GM12878 (cell line): ENCODE measurements at regions not wholly inside any gene's neighbourhood (a gene's known extent, or its start where the extent isn't known, plus 50 kb on each side); places are given as distances from the start of the nearest gene placed in this dataset.

Source experiments
- ATAC-seq: fragments of 200-7000 bp; cut with Tn5 transposase; 3 replicates; pipeline ENCODE4 v1.9.1; 2020; ENCODE audit warnings: mild to moderate bottlenecking, moderate library complexity
- BruUV-seq: library from RNA; stranded (reverse); fragments of 400-500 nt; replicated peaks from 2 replicates; lab custom pipeline; 2021; lab: Mats Ljungman, UMichigan
- CTCF ChIA-PET: fragments of 300-600 bp; sonication (Branson Sonifier 250); formaldehyde crosslinking; extraction: SDS; loops from one replicate; lab custom pipeline; 2021; ENCODE audit warnings: inconsistent platforms; lab: Yijun Ruan, JAX
- POLR2A ChIA-PET: fragments of 350-600 bp; formaldehyde crosslinking; extraction: SDS; loops from one replicate; lab custom pipeline; 2021; ENCODE audit warnings: inconsistent platforms; lab: Charles Lee
- RAD21 ChIA-PET: fragments of 300-600 bp; sonication (Branson Sonifier 250); formaldehyde crosslinking; loops from one replicate; lab custom pipeline; 2023; ENCODE audit warnings: antibody characterized with exemption; ENCODE audit not compliant: unreplicated experiment; lab: Charles Lee
- SMC1A ChIA-PET: fragments of 300-600 bp; sonication (Branson Sonifier 250); formaldehyde crosslinking; loops from one replicate; lab custom pipeline; 2023; ENCODE audit not compliant: unreplicated experiment, uncharacterized antibody; lab: Charles Lee
- DNase-seq: peaks from one replicate; pipeline ENCODE4 v3.0.0-alpha.2; 2011; ENCODE audit warnings: low read depth, low spot score
- FAIRE-seq: peaks from 3 replicates; lab custom pipeline; 2011; peaks lifted over from hg19 to GRCh38; lab: Jason Lieb, UNC
- H2AFZ ChIP-seq: 2 replicates; pipeline ENCODE4 v1.6.0; 2011; ENCODE audit warnings: low read depth, low read length, control low read depth; ENCODE audit not compliant: control insufficient read depth
- H3K27ac ChIP-seq: 2 replicates; pipeline ENCODE4 v1.5.1; 2011; ENCODE audit warnings: control low read depth; ENCODE audit not compliant: control insufficient read depth, insufficient read depth
- H3K27me3 ChIP-seq, 2 experiments: replicated peaks in 1 of 2; 2 replicates each; pipeline versions ENCODE4 v1.6.0 to v1.6.1; 2011; ENCODE audit warnings: low read length in 1 of 2; ENCODE audit not compliant: control insufficient read depth in 2 of 2, insufficient read depth in 2 of 2
- H3K36me3 ChIP-seq, 2 experiments: 2 replicates each; pipeline ENCODE4 v1.5.1; 2011; ENCODE audit warnings: low read length in 1 of 2; ENCODE audit not compliant: control insufficient read depth in 2 of 2, insufficient read depth in 2 of 2
- H3K4me1 ChIP-seq: 2 replicates; pipeline ENCODE4 v1.6.1; 2011; ENCODE audit warnings: mild to moderate bottlenecking, low read length, moderate library complexity, mixed read lengths; ENCODE audit not compliant: control insufficient read depth, insufficient read depth
- H3K4me2 ChIP-seq: 2 replicates; pipeline ENCODE4 v1.6.0; 2011; ENCODE audit warnings: control low read depth; ENCODE audit not compliant: control insufficient read depth, insufficient read depth
- H3K4me3 ChIP-seq: fragments of 200-600 bp; sonication (generic); 2 replicates; pipeline ENCODE4 v1.5.1; 2016
- H3K79me2 ChIP-seq: 2 replicates; pipeline ENCODE4 v1.6.0; 2011; ENCODE audit warnings: low read length; ENCODE audit not compliant: control insufficient read depth, insufficient read depth
- H3K9ac ChIP-seq: 2 replicates; pipeline ENCODE4 v1.8.0; 2011; ENCODE audit warnings: low read length, control low read depth, mixed read lengths; ENCODE audit not compliant: control insufficient read depth, insufficient read depth
- H3K9me3 ChIP-seq: replicated peaks from 3 replicates; pipeline ENCODE4 v1.5.1; 2011; ENCODE audit warnings: mild to moderate bottlenecking, low read length; ENCODE audit not compliant: control insufficient read depth, insufficient read depth
- H4K20me1 ChIP-seq: 2 replicates; pipeline ENCODE4 v1.6.0; 2011; ENCODE audit not compliant: control insufficient read depth, insufficient read depth
- BACH1 ChIP-seq: fragments of 450-650 bp; IDR thresholded peaks from 2 replicates; pipeline ENCODE4 v1.6.1; 2017; ENCODE audit warnings: mild to moderate bottlenecking, borderline replicate concordance
- BHLHE40 ChIP-seq, 2 experiments: fragments of 450-650 bp in 1 of 2; IDR thresholded peaks; 2 replicates each; pipeline ENCODE4 v1.6.1; 2011 to 2017; ENCODE audit warnings: low read depth in 2 of 2, borderline replicate concordance in 1 of 2, improper control_type of control experiment in 1 of 2, low read length in 1 of 2, mild to moderate bottlenecking in 1 of 2
- CHD2 ChIP-seq: IDR thresholded peaks from 2 replicates; pipeline ENCODE4 v1.6.1; 2011; ENCODE audit warnings: low read depth, low read length, improper control_type of control experiment, borderline replicate concordance
- DPF2 ChIP-seq: fragments of 450-650 bp; IDR thresholded peaks from 2 replicates; pipeline ENCODE4 v1.6.1; 2017; ENCODE audit warnings: mild to moderate bottlenecking
- E4F1 ChIP-seq: fragments of 450-650 bp; IDR thresholded peaks from 2 replicates; pipeline ENCODE4 v1.6.1; 2018; ENCODE audit warnings: borderline replicate concordance, mild to moderate bottlenecking; ENCODE audit not compliant: partially characterized antibody
- PAX8 ChIP-seq: fragments of 450-650 bp; IDR thresholded peaks from 2 replicates; pipeline ENCODE4 v1.6.1; 2017; ENCODE audit warnings: mild to moderate bottlenecking, moderate library complexity
- TCF7 ChIP-seq: IDR thresholded peaks from 2 replicates; pipeline ENCODE4 v1.6.1; 2014; ENCODE audit warnings: antibody characterized with exemption, borderline replicate concordance
- WGBS: methylation state at CpG from one replicate; pipeline ENCODE4 v1.1.6; 2016; ENCODE audit warnings: low lambda C conversion rate; ENCODE audit not compliant: insufficient replicate concordance, insufficient coverage; ENCODE audit errors: missing lambda C conversion rate; 5-methylcytosine and 5-hydroxymethylcytosine counted together
- in situ Hi-C: fragments of 300-500 bp; cut with MboI; formaldehyde crosslinking; loops from 9 replicates; pipeline ENCODE4 v1.14.3; 2018; ENCODE audit warnings: mixed read lengths
- intact Hi-C: fragments of 100-400 bp; cut with micrococcal nuclease; formaldehyde crosslinking; loops from one replicate; pipeline ENCODE4 v1.14.2; 2022; ENCODE audit not compliant: unreplicated experiment

GRCh38 chr11:70944636-70945035 lies 307.7 kb downstream of the SHANK2 start:
- RAD21 ChIA-PET = no interaction called here
- no peak overlapping the region for H3K9ac ChIP-seq
- FAIRE-seq = no peak
- no peaks in the 10 kb centered on the region for H3K27me3 ChIP-seq
- intact Hi-C loops (no loop called here), in situ Hi-C loops (no loop called here)
- H3K4me2 ChIP-seq = no peak overlapping the region
- WGBS = 22% methylated on average over 2 of the region's 2 CpGs
- POLR2A ChIA-PET = no interaction called here
- SMC1A ChIA-PET = no interaction called here
- BruUV-seq = no TSS peak
- no peak for DNase-seq
- H3K4me1 ChIP-seq = no peaks in the 10 kb centered on the region
- H4K20me1 ChIP-seq = no peaks in the 10 kb centered on the region
- H3K27ac ChIP-seq = no peak overlapping the region
- TF ChIP-seq E4F1 (no peak), PAX8 (no peak), BACH1 (no peak), DPF2 (no peak), CHD2 (no peak), BHLHE40 (IDR thresholded peaks at IDR 0.05; ENCODE audit: borderline replicate concordance in 1 of 2, low read depth in 2 of 2, low read length in 1 of 2) (no peak), TCF7 (no peak)
- H3K4me3 ChIP-seq = no peak overlapping the region
- H2AFZ ChIP-seq = no peak overlapping the region
- ATAC-seq = no peak
- no peaks in the 10 kb centered on the region for H3K36me3 ChIP-seq
- CTCF ChIA-PET = no interaction called here
- no peaks in the 10 kb centered on the region for H3K79me2 ChIP-seq
- peaks cover 3% of the 10 kb centered on the region; the same call in 1 of the 3 replicates for H3K9me3 ChIP-seq
